Erythroblast (primary cell): ENCODE measurements at regions not wholly inside any gene's neighbourhood (a gene's known extent, or its start where the extent isn't known, plus 50 kb on each side); places are given as distances from the start of the nearest gene placed in this dataset.

Source experiments
- DNase-seq, 2 experiments: peaks; one replicate each; lab custom pipeline; 2025; lab: John Stamatoyannopoulos, UW
- GATA1 ChIP-seq: IDR thresholded peaks from 2 replicates; pipeline ENCODE4 v1.6.1; 2011; ENCODE audit warnings: low read depth, mild to moderate bottlenecking, control low read depth, low read length, moderate library complexity
- POLR2A ChIP-seq: IDR thresholded peaks from 2 replicates; pipeline ENCODE4 v1.6.1; 2011; ENCODE audit warnings: mild to moderate bottlenecking, low read length

DNA sequence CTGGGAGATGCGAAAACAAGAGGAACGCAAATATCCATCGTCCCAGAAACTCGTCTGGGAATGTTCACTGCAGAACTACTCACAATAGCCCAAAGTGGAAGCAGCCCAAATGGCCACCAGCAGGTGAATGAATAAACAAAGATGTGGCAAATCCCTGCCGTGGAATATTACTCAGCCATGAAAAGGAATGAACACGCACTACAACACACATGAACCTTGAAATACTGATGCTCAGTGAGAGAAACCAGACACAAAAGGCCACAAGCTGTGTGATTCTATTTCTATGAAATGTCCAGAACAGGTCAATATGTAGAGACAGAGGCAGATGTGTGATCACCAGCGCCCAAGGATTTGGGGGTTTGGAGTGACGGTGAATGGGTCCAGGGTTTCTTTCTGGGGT lies 169.8 kb downstream of the IRF8 start:
- TF ChIP-seq GATA1 = no peak
- no peak for DNase-seq

DNA sequence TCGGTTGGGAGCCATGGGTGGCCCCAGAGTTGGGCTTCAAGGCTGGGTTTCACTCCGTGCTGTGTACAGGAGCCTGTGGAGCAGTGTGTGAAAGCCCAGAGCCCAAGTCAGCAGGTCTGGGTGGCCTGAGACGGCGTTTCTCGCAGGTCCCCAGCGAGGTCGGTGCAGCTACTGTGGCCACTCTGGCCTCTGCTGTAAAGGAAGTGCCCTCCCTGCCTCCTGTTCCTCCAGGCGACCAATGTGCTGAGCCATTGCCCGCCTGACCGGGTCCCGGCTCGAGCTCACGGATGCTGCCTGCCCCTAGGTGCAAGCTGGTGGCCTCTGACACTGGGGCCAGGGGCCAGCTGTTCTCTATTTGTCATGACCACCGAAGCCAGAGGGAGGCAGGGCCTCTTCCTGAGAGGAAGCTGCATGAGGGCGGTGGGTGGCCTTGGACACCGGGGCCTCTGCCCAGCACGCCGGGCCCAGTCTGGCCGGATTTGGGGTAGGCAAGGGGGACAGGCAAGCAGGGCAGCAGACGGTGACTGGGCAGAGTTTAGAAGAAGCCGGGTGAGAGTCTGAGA lies 170.9 kb downstream of the IRF8 start:
- TF ChIP-seq GATA1 (no peak), POLR2A (no peak)
- no peak for DNase-seq

DNA sequence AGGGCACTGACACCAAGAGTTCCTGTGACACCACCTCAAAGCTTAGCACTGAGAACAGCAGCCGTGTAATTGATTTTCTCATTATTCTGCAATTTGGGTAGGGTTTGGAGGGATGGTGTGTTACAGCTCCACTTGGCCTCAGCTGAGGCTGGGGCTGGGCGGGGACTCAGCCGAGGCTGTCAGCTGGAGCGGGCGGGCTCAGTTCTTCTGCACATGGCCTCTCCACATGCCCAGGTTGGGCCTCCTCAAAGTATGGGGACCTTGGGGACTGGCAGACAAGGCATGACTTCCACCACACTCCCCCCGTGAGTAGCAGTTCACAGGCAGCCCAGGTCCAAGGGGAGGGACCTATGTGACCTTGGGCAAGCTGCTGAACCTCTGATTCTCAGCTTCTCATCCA lies 171.5 kb downstream of the IRF8 start:
- DNase-seq = no peak
- TF ChIP-seq GATA1 (no peak), POLR2A (no peak)

DNA sequence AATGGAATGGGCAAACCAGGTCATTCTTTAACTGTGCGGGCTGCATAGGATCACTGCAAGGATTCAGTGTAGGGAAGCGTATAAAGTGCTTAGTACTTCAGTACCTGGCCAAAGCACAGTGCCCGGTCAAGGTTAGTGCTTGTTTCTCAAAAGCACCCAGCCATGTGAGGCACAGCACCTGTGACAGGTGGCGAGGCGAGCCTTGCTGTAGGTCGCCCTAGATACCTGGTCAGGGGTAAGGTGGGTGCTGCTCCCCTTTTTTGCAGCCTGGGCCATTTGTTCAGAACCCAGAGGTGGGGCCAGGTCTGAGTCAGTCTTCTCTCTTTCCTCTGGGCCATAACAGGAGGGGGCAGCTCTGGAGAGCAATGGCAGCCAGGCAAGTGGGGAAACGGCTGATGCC lies 172.0 kb downstream of the IRF8 start:
- TF ChIP-seq POLR2A = no peak
- TF ChIP-seq GATA1 = no peak
- no peak for DNase-seq

DNA sequence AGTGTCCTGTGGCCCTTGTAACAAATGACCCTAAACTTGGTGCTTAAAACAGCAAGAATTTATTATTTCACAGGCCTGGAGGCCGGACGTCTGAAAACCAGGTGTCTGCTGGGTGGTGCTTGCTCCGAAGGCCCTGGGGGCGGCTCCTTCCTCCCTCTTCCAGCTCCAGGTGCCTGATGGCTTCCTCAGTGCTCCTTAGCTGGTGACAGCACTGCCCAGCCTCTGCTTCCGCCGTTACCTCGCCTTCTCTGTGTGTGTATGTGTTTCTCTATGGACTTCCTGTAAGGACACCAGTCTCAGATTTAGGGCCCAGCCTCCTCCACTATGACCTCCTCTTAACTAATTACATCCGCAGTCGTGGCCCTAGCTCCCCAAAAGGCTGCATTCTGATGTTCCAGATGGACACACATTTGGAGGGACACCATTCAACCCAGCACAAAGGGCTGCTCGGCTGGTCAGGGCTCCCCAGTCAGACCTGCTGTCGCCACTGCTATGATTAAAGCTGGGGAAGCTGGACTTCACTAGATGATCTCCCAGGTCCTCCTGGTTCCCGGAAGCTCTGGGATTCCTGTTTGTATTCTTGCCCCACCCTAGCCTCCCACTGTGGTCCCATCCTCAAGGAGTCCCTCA lies 172.8 kb downstream of the IRF8 start:
- TF ChIP-seq GATA1 (no peak), POLR2A (no peak)
- no peak for DNase-seq

DNA sequence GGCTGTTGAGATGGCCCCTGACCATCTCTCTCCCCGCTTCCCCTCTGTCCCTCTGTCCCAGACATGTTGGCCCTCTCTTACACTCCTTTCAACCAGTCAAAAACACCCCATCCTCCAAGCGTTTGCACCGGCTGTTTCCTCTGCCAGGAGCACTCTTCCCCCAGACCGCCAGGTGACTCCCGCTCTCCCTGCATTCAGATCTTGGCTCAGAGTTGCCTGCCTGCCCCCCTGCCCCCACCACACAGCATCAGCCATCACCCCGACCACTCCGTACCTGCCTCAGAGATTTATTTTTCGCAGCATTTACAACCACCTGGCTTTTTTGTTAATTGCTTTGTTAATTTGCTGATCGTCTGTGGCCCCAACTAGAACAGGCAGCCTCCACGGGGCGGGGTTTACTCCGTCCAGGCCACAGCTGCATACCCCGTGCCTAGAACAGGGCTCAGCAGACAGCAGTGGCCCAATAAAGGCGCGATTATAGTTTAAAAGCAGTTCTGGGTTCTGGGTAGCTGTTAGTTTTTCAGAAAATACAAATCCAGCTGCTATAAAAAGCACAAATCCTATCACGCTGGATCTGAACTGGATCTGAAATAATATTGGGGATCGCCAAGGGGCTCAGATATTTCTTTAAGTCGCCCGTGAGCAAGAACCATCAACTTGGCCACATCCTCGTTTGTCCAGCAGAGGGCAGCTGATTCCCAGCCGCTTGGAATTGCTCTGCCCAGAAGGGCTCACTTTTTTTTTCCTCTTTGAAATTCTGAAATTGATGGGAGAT lies 173.6 kb downstream of the IRF8 start:
- TF ChIP-seq POLR2A (no peak), GATA1 (no peak)
- peak; percentile 43 to 68 for DNase-seq

DNA sequence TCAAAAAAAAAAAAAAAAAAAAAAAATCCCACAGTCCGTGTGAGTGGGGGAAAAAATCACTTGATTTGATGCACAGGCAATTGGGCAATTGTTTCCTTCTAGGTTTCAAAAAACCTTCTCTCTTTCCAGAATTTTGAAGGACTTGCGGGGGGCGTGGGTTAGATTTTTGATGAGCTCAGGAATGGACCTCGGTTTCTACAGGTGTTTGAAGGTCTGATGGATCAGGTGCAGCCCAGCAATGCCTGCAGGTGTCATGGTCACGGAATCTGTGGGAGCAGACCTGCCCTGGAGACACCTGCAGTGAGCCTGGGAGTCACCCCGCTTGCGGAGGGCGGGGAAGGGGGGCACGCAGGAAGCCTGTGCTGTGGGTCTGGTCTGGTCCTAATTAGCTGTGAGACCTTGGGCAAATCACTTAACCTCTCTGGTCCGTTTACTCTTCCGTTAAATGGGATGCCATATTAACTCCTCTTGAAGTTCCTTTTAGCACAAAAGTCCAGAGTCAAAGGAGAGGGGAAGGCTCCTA lies 174.2 kb downstream of the IRF8 start:
- no peak for DNase-seq

DNA sequence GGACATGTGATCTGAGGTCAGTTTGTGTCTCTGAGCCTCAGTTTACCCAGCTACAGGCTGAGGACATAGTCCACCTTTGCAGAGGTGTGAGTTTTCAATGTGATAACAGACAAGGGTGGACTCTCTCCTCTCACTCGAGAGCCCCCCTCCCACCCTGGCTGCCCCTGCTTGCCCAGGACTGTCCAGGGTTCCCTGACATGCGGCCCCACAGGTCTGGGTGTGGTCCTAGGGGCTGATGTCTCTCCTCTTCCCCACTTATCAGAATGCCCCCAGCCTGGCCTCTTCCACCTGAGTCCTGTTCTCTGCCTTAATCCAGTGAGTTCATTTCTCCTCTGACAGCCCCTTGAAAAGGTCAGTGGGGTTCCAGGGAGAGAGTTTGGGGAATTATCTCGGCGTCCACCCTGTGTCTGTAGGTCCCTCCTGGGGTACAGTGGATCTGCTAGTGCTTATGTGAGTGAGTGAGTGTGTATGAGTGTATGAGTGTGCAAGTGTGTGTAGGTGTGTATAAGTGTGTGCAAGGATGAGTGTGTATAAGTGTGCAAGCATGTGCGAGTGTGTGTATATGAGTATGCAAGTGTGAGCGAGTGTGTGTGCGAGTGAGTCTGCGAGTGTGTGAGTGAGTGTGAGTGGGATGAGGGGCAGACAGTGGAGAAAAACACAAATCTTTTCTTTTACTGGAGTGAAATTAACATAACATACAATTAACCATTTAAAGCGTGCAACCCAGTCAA lies 175.0 kb downstream of the IRF8 start:
- no peak for TF ChIP-seq POLR2A
- DNase-seq = no peak

More for the DNA sequence above, 174.2 kb downstream of the IRF8 start:
- TF ChIP-seq GATA1 (no peak), POLR2A (no peak)

DNA sequence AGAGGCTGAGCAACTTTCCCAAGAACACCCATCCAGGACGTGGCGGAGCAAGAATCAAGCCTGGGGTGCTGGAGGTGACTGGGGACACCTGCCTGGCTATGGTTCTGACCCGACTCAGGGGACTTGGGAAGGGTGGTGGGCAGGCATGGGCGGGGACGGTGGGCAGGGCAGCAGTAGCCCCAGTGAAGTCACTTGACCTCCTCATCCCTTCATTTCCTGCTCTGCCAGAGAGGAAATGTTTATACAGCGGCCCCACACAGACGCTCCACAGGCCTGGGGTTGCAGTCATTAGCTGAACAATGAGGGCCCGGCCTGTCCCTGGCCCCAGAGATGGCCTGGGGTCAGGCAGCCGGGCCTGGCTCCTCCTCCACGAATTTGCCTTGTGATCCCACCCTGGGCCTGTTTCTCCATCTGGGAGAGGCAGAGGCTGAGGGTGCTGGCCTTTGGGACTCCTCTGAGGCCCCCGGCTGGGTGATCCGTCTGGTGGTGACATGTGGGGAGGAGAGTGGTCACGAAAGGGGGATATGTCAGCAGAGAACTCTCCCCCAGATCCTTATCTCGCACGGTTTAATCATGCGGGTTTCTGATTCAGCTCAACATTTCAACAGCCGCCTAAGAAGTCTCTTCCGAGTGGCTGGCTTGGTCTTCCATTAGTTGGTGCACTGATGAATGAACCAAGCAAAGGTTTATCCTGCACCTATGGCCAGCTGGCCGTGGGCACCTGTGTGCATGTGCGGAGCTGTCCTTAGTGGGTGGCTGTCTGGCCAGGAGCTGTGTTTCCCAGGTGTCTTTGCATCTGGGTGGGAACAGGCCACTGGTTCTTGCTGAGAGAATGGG lies 175.9 kb downstream of the IRF8 start:
- no peak for DNase-seq
- TF ChIP-seq GATA1 = no peak
- TF ChIP-seq POLR2A = no peak

DNA sequence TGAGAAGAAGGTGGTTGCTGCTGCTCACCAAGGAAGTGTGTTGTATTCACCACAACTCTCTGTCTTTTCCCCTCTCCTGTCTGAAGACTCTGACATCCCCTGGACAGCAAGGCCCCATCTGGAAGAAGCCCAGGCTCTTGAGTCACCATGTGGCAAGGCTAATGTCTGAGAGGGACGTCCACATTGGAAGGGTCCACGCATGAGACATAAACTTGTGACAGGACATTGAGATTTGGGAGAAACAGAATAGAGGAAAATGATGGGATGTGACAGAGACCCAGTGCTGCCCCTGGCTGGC lies 176.5 kb downstream of the IRF8 start:
- TF ChIP-seq GATA1 = no peak
- no peak for TF ChIP-seq POLR2A

DNA sequence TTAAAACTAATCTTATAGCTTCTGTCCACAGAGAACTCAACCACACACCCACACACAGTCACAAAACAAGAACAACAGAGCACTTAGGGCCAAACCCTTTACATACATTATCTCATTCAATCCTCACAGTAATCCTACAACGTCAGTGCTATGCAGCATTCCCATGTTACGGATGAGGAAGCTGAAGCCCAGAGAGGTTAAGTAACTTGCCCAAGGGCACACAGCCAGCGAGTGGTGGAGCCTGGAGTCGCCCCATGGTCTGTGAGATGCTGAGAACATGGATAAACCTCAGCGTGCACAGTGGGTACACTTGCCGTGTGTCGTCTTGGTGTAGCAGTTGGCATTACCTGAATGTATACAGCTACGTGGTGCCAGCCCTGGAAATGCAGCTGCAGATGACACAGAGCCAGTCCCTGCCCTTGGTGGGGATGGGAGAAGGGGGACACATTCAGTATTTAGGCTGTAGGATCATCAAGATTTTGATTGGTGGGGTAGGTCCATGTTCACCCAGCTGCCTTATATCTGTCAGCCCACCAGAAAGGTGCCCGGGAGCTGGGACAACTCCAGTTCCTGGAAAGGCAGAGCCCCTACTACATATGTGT lies 177.0 kb downstream of the IRF8 start:
- TF ChIP-seq GATA1 (no peak), POLR2A (no peak)
- no peak for DNase-seq

More for the DNA sequence above, 176.5 kb downstream of the IRF8 start:
- DNase-seq = no peak

DNA sequence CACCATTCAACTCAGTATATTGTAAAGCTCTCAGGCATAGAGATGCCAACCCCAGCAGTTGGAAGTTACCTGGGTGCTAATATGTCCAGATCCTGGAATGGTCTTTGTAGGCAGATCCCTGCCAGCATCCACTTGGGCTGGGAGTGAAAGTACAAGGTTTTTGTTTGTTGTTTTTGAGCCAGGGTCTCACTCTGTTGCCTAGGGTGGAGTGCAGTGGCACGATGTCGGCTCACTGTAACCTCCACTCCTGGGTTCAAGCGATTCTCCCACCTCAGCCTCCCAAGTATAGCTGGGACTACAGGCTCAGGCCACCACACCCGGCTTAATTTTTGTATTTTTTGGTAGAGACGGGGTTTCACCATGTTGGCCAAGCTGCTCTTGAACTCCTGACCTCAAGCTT lies 177.6 kb downstream of the IRF8 start:
- no peak for DNase-seq
- TF ChIP-seq GATA1 = no peak
- no peak for TF ChIP-seq POLR2A

DNA sequence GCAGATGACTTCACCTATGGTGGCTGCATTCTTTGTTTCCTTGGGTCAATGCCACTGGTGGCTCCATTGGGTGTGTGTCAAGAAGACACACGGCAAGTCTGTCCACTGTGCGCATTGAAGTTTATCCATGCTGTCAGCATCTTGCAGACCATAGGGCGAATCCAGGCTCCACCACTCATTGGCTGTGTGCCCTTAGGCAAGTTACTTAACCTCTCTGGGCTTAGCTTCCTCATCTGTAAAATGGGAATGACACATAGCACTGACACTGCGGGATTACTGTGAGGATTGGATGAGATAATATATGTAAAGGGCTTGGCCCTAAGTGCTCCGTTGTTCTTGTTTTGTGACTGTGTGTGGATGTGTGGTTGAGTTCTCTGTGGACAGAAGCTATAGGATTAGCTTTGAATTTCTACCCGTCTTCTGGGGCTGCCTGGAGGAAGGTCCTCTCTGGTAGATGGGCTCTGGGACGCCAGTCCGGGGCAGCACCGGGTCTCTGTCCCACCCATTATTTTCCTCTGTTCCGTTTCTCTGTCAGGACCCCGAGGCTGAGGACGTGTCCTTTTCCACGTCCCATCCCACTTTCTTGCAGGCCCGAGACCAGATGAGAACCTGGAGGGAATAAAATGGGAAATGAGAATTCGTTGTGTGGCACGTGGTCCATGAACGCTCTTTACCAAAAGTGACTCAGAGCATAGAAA lies 178.4 kb downstream of the IRF8 start:
- no peak for DNase-seq
- no peak for TF ChIP-seq GATA1
- TF ChIP-seq POLR2A = no peak
